ENCODE measurements at regions not wholly inside any gene's neighbourhood (a gene's known extent, or its start where the extent isn't known, plus 50 kb on each side); places are given as distances from the start of the nearest gene placed in this dataset.

DNA sequence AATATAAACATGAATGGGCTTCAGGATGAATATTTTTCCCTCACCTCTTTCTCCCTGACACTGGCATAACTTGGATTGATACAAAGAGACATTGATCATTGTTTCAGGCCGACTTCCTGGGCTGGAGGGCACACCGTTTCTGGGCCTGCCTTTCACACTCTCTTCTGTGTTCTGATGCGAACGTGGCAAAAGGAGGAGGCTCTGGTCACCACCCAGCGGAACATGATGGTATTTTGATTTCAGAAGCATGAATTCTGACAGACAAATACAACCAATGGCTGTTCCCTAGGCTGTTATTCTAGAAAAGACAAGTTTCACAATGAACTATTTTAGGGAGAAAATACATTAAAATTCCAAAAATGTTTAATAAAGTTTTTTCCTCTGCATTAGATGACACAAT, 534.5 kb upstream of the MKI67 start:
- no peak for TF ChIP-seq POLR2AphosphoS5 (IDR thresholded peaks at IDR 0.05; ENCODE audit: insufficient read depth in 1 of 2, low read depth in 1 of 2)
- TF ChIP-seq POLR2A (IDR thresholded peaks at IDR 0.05): no peak
- TF ChIP-seq, protein P1, sequence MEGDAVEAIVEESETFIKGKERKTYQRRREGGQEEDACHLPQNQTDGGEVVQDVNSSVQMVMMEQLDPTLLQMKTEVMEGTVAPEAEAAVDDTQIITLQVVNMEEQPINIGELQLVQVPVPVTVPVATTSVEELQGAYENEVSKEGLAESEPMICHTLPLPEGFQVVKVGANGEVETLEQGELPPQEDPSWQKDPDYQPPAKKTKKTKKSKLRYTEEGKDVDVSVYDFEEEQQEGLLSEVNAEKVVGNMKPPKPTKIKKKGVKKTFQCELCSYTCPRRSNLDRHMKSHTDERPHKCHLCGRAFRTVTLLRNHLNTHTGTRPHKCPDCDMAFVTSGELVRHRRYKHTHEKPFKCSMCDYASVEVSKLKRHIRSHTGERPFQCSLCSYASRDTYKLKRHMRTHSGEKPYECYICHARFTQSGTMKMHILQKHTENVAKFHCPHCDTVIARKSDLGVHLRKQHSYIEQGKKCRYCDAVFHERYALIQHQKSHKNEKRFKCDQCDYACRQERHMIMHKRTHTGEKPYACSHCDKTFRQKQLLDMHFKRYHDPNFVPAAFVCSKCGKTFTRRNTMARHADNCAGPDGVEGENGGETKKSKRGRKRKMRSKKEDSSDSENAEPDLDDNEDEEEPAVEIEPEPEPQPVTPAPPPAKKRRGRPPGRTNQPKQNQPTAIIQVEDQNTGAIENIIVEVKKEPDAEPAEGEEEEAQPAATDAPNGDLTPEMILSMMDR (IDR thresholded peaks at IDR 0.05): no peak
